ENCODE measurements at regions not wholly inside any gene's neighbourhood (a gene's known extent, or its start where the extent isn't known, plus 50 kb on each side); places are given as distances from the start of the nearest gene placed in this dataset.
A peak's percentile ranks its signal among the peaks of the same experiment; 100 is the strongest.
"Not testable (repeated sequence)": the region's sequence is repeated elsewhere in the genome, so short reads cannot be mapped to it uniquely, and the experiment has no call there.

- no peak for DNase-seq
These were observed 1010.7 kb upstream of the AUTS2 start for GRCh38 chr7:68587599-68587998.

GRCh38 chr7:68601826-68602225 is 996.4 kb upstream of the AUTS2 start:
- DNase-seq = no peak

DNA sequence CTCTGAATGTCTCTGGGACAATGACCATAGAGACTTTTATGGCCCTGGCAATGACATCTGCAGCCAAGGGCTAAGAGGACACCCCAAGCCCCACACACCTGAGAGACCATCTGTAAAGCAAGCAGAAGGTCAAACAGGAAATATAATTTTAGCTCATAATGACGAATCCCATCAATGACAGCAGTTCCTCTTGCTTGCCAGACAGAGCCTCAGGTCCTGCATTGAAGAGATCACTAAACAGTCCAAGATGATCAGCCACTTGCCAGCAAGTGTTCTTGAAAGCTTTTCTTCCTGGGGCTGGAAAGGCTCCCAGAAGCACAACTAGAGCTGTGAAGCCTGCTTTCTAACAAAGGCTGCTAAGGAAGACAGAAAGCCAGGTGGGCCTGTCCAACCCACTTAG is 993.7 kb upstream of the AUTS2 start:
- DNase-seq = no peak

GRCh38 chr7:68610701-68611100 is 987.6 kb upstream of the AUTS2 start:
- no peak for DNase-seq

DNA sequence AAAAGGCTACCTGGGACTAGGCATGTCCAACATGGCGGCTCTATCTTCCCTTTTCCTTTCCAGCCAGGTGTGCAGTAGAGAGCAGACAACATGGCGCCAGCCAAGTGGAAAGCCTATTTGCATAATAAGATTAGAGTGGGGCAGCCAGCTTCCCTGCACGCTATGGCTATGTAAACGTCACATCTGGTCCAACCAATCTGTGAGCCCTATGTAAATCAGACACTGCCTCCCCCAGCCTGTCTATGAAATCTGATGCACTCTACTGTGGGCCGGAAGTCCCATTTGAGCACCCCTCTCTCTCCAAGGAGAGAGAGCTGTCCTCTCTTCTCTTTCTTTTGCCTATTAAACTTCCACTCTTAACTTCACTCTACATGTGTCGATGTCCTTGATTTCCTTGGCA is 984.9 kb upstream of the AUTS2 start:
- peak; percentile 14 for DNase-seq

- DNase-seq = no peak
These were observed 984.4 kb upstream of the AUTS2 start for GRCh38 chr7:68613897-68614296.

GRCh38 chr7:68619526-68619925 is 978.7 kb upstream of the AUTS2 start:
- no peak for DNase-seq

DNA sequence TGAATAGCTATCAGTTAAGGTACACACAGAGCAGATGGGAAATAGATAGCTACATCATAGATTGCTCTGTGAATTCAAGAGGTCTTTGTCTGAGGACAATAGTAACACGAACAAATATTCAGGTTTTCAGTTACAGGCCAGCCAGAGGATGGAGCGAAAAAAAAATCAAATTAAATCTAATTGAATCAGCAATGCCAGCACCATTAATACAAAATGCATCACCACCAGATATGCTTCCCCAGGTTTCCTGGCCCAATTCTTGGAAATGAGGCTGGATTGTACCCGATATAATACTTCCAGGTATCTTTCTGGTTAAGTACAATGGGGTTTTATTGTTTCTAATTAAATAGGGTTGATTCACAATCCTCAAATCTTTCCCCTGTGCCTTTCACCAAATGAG is 975.8 kb upstream of the AUTS2 start:
- DNase-seq = no peak

DNA sequence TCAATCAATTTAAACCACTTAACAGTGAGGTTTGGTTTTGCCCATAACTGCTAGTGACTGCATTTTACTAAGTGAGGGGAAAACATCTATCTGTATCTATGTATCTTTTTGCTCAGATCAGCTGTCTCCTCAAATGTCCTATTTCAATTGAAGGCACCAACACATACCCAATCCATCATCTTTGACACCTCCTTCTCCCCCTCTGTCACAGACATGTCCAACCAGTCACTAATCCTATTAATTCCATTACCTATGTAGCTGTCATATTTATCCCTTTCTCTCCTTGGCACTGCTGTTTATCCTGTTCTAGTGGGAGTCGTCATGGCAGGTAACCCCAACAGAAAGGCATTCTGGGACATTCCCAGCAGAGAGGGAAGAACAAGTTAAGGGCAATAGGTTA is 975.2 kb upstream of the AUTS2 start:
- no peak for DNase-seq

DNA sequence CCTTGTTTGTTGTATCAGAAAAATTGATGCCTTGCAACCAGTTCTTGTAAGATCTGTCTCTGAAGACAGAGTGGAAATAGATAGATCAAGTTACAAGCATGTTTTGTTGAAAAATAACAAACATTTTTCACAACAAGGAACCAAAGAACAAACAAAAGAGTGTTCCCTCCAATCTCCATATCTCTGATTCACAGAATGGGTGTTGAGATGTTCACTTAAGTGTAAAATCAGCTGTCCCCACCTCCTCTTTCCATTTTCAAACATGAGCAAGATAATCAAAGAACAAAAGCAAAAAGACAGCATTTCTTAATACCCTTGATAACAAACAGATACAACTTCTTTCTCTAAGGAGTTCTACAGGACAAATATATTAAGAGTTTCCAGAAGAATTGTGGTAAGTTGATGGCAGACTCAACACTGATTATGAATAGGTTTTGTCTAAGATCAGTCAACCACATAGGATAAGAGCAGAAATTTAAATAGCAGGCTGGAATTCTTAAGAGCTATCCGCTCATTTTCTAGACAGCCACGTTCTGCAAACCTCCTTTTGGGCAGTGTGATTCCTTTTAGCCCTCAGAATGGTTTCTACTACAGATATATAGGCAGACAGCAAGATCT is 970.9 kb upstream of the AUTS2 start:
- no peak for DNase-seq

DNA sequence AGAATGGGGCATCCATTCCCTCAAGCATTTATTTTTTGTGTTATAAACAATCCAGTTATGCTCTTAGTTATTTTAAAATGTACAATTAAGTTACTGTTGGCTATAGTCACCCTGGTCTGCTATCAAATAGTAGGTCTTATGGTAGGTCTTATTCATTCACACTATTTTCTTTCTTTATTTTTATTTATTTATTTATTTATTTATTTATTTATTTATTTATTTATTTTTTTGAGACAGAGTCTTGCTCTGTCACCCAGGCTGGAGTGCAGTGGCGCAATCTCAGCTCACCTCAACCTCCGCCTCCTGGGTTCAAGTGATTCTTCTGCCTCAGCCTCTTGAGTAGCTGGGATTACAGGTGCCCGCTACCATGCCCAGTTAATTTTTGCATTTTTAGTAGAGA is 967.4 kb upstream of the AUTS2 start:
- DNase-seq = not testable (repeated sequence)

DNA sequence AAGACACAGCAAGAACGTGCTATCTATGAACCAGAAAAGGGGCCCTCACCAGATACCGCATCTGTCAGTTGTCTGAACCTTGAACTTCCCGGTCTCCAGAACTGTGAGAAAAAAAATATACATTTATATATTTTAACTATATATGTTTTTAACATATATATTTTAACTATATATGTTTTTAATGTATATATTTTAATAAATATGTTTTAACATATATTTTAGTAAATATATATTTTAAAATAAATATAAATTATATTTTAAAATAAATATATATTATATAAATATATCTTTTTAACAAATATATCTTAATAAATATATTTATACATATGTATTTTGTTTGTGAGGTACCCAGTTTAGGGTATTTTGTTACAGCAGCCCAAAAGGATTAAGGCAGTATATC is 958.2 kb upstream of the AUTS2 start:
- DNase-seq = no peak

GRCh38 chr7:68642727-68643126 is 955.5 kb upstream of the AUTS2 start:
- DNase-seq = no peak

DNA sequence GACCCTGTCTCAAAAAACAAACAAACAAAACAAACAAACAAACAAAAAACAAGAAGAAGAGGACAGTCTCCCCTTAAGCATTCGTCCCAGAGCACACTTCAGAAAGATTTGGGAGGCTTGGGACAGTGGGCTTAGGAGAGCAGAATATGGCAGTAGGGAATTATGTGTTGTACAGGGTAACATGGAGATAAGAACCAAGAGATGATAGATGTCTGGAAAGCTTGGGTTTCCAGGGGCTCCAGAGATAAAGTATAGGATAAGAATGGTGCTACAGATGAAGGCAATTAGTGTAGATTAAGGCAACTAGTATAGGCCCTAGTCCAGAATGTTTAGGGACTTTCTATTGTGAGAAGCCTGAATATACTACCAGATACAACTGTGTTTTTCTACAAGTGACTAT is 934.9 kb upstream of the AUTS2 start:
- DNase-seq = no peak

- DNase-seq = no peak
These were observed 927.2 kb upstream of the AUTS2 start for GRCh38 chr7:68671046-68671445.

GRCh38 chr7:68671671-68672070 is 926.6 kb upstream of the AUTS2 start:
- DNase-seq = no peak

DNA sequence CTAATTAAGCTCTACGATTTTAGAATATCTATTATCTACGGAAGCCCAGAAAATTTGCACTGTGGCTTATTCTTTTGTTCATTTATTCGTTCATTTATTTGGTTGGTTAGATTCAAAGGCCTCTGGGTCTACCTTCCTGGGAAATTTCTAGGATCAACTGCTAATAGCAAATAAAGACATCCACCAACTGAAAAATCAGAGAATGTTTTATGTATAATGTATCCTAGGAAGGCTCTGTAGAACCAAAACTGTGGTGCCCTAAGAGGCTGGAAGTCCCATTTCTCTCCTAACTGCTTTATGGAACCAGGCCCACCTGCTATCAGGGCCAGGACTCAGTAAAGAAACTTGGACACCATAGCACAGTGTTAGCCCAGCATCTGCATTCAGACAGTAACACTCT is 923.4 kb upstream of the AUTS2 start:
- no peak for DNase-seq

DNA sequence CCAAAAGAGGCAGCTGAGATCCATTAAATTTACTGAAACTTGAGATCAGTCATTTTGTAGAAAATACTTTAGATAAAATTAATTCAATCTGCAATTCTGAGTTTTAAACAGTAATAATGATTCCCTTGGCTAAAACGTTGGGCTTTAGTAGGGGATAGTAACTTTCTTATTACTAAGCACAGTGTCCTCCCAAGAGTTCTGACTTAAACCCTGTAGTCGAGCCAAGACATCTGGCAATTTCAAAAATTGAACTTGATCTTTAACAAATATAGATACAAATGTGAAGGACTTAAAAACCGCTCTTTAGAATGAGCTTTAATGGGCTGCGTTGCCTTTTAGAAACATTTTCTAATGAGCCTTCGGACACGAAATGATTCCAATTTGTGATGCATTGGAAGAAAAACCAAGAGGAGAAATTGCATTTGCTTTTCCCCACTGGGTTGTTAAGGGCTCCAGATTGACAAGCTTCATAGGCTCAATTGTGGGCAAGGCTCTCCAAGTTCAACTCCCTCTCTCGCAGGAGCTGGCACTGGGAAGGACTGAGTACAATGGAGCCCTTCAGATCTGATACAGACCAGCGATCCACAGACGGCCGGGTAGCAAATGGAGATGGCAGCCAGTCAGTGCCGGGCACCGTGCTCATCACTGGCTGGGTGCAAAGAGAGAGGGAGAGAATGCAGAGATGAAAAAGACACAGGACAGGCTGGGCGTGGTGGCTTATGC is 921.3 kb upstream of the AUTS2 start:
- no peak for DNase-seq

DNA sequence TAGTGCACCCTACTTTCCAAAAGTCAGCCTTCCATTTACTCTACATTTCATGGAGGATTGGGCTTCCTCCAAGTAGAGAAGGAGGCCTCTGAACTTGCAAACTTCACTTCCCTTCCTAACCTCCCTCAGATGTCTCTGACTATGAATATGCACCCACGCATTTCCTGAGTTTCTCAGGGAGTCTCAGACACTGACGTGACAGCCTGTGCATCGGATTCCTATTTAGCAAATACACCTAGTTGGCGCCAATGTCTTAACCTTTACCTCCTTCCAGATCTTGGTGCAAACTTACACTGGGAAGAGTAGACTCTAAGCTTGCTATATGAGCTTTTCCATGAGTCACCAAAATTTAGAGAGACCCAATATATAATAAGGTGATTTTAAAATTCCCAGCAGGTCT is 920.1 kb upstream of the AUTS2 start:
- no peak for DNase-seq

DNA sequence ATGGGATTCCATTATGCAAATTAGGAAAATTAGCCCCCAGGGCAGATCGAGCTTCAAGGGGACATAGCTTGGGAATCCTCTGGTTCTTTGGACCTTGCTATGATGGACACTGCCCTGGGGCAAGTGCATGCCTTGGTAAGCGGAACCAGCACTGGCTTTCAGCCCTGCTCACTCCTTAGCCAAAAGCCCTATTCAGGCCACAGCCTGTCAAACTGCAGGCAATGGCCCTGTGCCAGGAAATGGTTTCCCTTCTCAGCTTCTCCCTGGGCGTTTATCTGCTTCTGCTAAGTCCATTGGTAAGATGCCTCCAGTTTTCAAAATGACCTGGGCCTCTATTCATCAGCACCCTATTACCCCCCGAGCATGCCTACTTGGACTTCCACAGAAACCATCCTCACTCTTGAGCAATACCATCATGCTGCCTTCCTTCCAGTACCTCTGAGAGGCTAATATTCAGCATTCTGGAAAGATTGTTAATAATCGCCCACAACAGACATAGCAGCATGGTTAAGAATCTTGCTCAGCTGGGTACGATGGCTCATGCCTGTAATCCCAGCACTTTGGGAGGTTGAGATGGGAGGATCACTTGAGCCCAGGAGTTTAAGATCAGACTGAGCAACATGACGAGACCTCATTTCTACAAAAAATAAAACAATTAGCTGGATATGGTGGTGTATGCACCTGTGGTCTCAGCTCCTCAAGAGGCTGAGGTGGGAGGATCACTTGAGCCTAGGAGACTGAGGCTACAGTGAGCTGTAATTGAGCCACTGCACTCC is 918.6 kb upstream of the AUTS2 start:
- DNase-seq = no peak

DNA sequence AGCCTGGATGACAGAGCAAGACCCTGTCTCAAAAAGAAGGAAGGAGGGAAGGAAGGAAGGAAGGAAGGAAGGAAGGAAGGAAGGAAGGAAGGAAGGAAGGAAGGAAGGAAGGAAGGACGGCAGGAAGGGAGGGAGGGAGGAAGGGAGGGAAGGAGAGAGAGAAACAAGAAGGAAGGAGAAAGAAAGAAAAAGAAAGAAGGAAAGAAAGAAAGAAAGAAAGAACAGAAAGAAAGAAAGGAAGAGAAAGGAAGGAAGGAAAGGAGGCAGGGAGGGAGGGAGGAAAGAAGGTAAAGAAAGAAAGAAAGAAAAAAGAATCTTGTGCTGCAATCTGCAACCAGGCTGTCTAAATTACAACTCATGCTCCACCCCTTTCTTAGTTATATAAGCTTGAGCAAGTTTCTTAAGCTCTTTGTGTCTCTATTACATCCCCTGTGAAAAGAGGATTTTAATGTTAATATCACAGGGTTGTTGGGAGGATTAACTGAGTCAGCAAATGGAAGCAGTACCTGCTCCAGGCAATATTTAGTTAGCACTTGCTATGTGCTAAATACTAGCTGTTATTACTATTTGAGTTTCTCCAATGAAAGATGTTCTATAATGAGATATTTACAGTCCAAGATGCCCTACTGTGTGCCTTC is 917.9 kb upstream of the AUTS2 start:
- DNase-seq = no peak

- no peak for DNase-seq
These were observed 915.4 kb upstream of the AUTS2 start for GRCh38 chr7:68682910-68683309.

- DNase-seq = no peak
These were observed 913.9 kb upstream of the AUTS2 start for GRCh38 chr7:68684246-68684839.

Data from DMS 273 treated with DMSO at 0.1 percent for 48 hours (cell line).